AG04450 (cell line): ENCODE measurements at regions not wholly inside any gene's neighbourhood (a gene's known extent, or its start where the extent isn't known, plus 50 kb on each side); places are given as distances from the start of the nearest gene placed in this dataset.

Experiments
- CTCF ChIA-PET: fragments of 300-600, 350-600 bp; formaldehyde crosslinking; extraction: SDS; loops from one replicate; lab custom pipeline; 2022; ENCODE audit warnings: antibody characterized with exemption, inconsistent platforms; lab: Charles Lee
- POLR2A ChIA-PET: fragments of 350-600 bp; formaldehyde crosslinking; extraction: SDS; loops from one replicate; lab custom pipeline; 2021; ENCODE audit warnings: antibody characterized with exemption, inconsistent platforms; lab: Yijun Ruan, JAX
- DNase-seq: peaks from one replicate; pipeline ENCODE4 v3.0.0-alpha.2; 2011; ENCODE audit warnings: low read depth, low spot score
- H3K27ac ChIP-seq: one replicate; pipeline ENCODE4 v1.5.1; 2012; ENCODE audit warnings: low read depth, low read length, control low read depth
- H3K27me3 ChIP-seq: one replicate; pipeline ENCODE4 v1.6.0; 2012; ENCODE audit warnings: low read length; ENCODE audit not compliant: control insufficient read depth, insufficient read depth
- H3K4me3 ChIP-seq: 2 replicates; pipeline ENCODE4 v1.5.1; 2011; ENCODE audit warnings: mild to moderate bottlenecking, low read depth, low read length, control low read depth
- H3K9me3 ChIP-seq: 2 replicates; pipeline ENCODE4 v1.5.1; 2012; ENCODE audit warnings: low read length; ENCODE audit not compliant: control insufficient read depth, insufficient read depth
- CTCF ChIP-seq: IDR thresholded peaks from 2 replicates; pipeline ENCODE4 v1.5.1; 2011; ENCODE audit warnings: low read depth, low read length, control low read depth, inconsistent platforms

GRCh38 chr3:67719333-67719732, 64.9 kb upstream of the SUCLG2 start:
- Histone ChIP-seq H3K4me3 (no peak overlapping the region), H3K27ac (no peak overlapping the region), H3K27me3 (no peaks in the 10 kb centered on the region), H3K9me3 (no peaks in the 10 kb centered on the region; the same call in 1 of the 2 replicates)
- ChIA-PET CTCF (no interaction called here), POLR2A (no interaction called here)
- no peak for TF ChIP-seq CTCF
- DNase-seq = no peak

- H3K4me3 ChIP-seq = no peak overlapping the region
- no peak for DNase-seq
- no peaks in the 10 kb centered on the region for H3K9me3 ChIP-seq
- CTCF ChIA-PET = interaction anchor here (1.0 to 1.1 kb wide), 2 partner anchors 74 to 332 kb away, joined by 3 read pairs; no protein-coding TSS in a partner anchor
- POLR2A ChIA-PET = no interaction called here
- H3K27me3 ChIP-seq = no peaks in the 10 kb centered on the region
- TF ChIP-seq CTCF = no peak
- H3K27ac ChIP-seq = no peak overlapping the region
Observed at GRCh38 chr3:67715971-67716370, 61.6 kb upstream of the SUCLG2 start.

GRCh38 chr3:67713764-67714469, 59.5 kb upstream of the SUCLG2 start:
- ChIA-PET CTCF (no interaction called here), POLR2A (no interaction called here)
- no peak overlapping the region for H3K27ac ChIP-seq
- H3K4me3 ChIP-seq = no peak overlapping the region
- no peaks in the 10 kb centered on the region for H3K9me3 ChIP-seq
- H3K27me3 ChIP-seq = no peaks in the 10 kb centered on the region
- TF ChIP-seq CTCF = no peak
- DNase-seq = no peak

- H3K4me3 ChIP-seq = no peak overlapping the region
- H3K27me3 ChIP-seq = no peaks in the 10 kb centered on the region
- H3K9me3 ChIP-seq = no peaks in the 10 kb centered on the region
- no peak overlapping the region for H3K27ac ChIP-seq
- DNase-seq = no peak
- ChIA-PET POLR2A (no interaction called here), CTCF (no interaction called here)
- no peak for TF ChIP-seq CTCF
Observed at GRCh38 chr3:67712259-67712658, 57.8 kb upstream of the SUCLG2 start.

- no peak for DNase-seq
- ChIA-PET POLR2A (no interaction called here), CTCF (interaction anchor here (0.7 to 1.2 kb wide), 2 partner anchors 105 to 329 kb away, joined by 3 read pairs; no protein-coding TSS in a partner anchor)
- Histone ChIP-seq H3K27ac (no peak overlapping the region), H3K4me3 (no peak overlapping the region), H3K27me3 (no peaks in the 10 kb centered on the region), H3K9me3 (no peaks in the 10 kb centered on the region)
- no peak for TF ChIP-seq CTCF
Observed at GRCh38 chr3:67710396-67710795, 56.0 kb upstream of the SUCLG2 start.
